ENCODE measurements at regions not wholly inside any gene's neighbourhood (a gene's known extent, or its start where the extent isn't known, plus 50 kb on each side); places are given as distances from the start of the nearest gene placed in this dataset.

GRCh38 chr12:34347367-34347766, 325.1 kb downstream of the ALG10 start:
- no peak for ATAC-seq

GRCh38 chr12:34348064-34348463, 325.8 kb downstream of the ALG10 start:
- ATAC-seq, result no peak

- ATAC-seq, result no peak
These were observed 326.8 kb downstream of the ALG10 start for GRCh38 chr12:34348836-34349672.

- ATAC-seq, result no peak
These were observed 327.3 kb downstream of the ALG10 start for GRCh38 chr12:34349673-34349961.

GRCh38 chr12:34350092-34351041, 328.1 kb downstream of the ALG10 start:
- no peak for ATAC-seq

GRCh38 chr12:34352098-34352497, 329.8 kb downstream of the ALG10 start:
- ATAC-seq, result no peak

- no peak for ATAC-seq
These were observed 332.2 kb downstream of the ALG10 start for GRCh38 chr12:34354239-34355200.

GRCh38 chr12:34356233-34356987, 334.1 kb downstream of the ALG10 start:
- no peak for ATAC-seq

- ATAC-seq, result no peak
These were observed 335.5 kb downstream of the ALG10 start for GRCh38 chr12:34357791-34358190.

GRCh38 chr12:34358198-34358597, 335.9 kb downstream of the ALG10 start:
- ATAC-seq, result no peak

- no peak for ATAC-seq
These were observed 339.5 kb downstream of the ALG10 start for GRCh38 chr12:34361721-34362316.

- ATAC-seq, result no peak
These were observed 340.9 kb downstream of the ALG10 start for GRCh38 chr12:34363050-34363673.

GRCh38 chr12:34368079-34368478, 345.8 kb downstream of the ALG10 start:
- no peak for ATAC-seq

- ATAC-seq, result no peak
These were observed 348.8 kb downstream of the ALG10 start for GRCh38 chr12:34371050-34371449.

GRCh38 chr12:34372003-34372402, 349.7 kb downstream of the ALG10 start:
- ATAC-seq, result no peak

- no peak for ATAC-seq
These were observed 351.6 kb downstream of the ALG10 start for GRCh38 chr12:34373926-34374325.

- no peak for ATAC-seq
These were observed 354.0 kb downstream of the ALG10 start for GRCh38 chr12:34376133-34376799.

GRCh38 chr12:34377243-34378035, 355.1 kb downstream of the ALG10 start:
- ATAC-seq, result no peak

- ATAC-seq, result no peak
These were observed 356.8 kb downstream of the ALG10 start for GRCh38 chr12:34379142-34379541.

- ATAC-seq, result no peak
These were observed 362.4 kb downstream of the ALG10 start for GRCh38 chr12:34384693-34385092.
